Spleen (tissue), 11 donors: ENCODE measurements at regions not wholly inside any gene's neighbourhood (a gene's known extent, or its start where the extent isn't known, plus 50 kb on each side); places are given as distances from the start of the nearest gene placed in this dataset.

ENCODE experiments used
- DNase-seq: peaks from one replicate; pipeline ENCODE4 v3.0.0-alpha.2; 2020
- H3K27ac ChIP-seq, 8 donors: fragments of 200-600 bp; sonication (generic) in 7 of 8; 1 replicate in 4 of 8; 2 replicates in 4 of 8; pipeline versions ENCODE4 v1.5.0 to v1.8.0; 2016 to 2021; ENCODE audit warnings: inconsistent platforms in 4 of 8, mild to moderate bottlenecking in 4 of 8, moderate library complexity in 1 of 8
- H3K27me3 ChIP-seq, 7 donors: fragments of 200-600 bp; sonication (generic) in 6 of 7; replicated peaks in 1 of 7; 1 replicate in 4 of 7; 2 replicates in 3 of 7; pipeline versions ENCODE4 v1.5.0 to v1.8.0; 2016 to 2021; ENCODE audit warnings: inconsistent platforms in 3 of 7, mild to moderate bottlenecking in 1 of 7
- H3K36me3 ChIP-seq, 6 donors: fragments of 200-600 bp; sonication (generic) in 5 of 6; 1 replicate in 4 of 6; 2 replicates in 2 of 6; pipeline versions ENCODE4 v1.5.0 to v1.8.0; 2016 to 2021; ENCODE audit warnings: inconsistent platforms in 2 of 6
- H3K4me1 ChIP-seq, 6 donors: fragments of 200-600 bp; sonication (generic) in 5 of 6; 1 replicate in 3 of 6; 2 replicates in 3 of 6; pipeline versions ENCODE4 v1.5.0 to v1.8.0; 2016 to 2021; ENCODE audit warnings: inconsistent platforms in 3 of 6
- H3K4me3 ChIP-seq, 8 donors: fragments of 200-600 bp; sonication (generic) in 7 of 8; 1 replicate in 4 of 8; 2 replicates in 4 of 8; pipeline versions ENCODE4 v1.5.0 to v1.8.0; 2016 to 2021; ENCODE audit warnings: inconsistent platforms in 4 of 8, mild to moderate bottlenecking in 4 of 8, moderate library complexity in 2 of 8
- H3K9me3 ChIP-seq, 8 donors: fragments of 200-600 bp; sonication (generic) in 7 of 8; 1 replicate in 4 of 8; 2 replicates in 4 of 8; pipeline versions ENCODE4 v1.5.0 to v1.8.0; 2016 to 2021; ENCODE audit warnings: inconsistent platforms in 4 of 8
- POLR2A ChIP-seq, 3 donors: fragments of 450-650 bp; IDR thresholded peaks; one replicate each; pipeline ENCODE4 v1.5.1; 2017; ENCODE audit warnings: antibody characterized with exemption in 3 of 3, mild to moderate bottlenecking in 1 of 3
- POLR2AphosphoS5 ChIP-seq, 3 donors: sonication (generic); formaldehyde crosslinking; IDR thresholded peaks; one replicate each; pipeline ENCODE4 v1.5.1; 2017; ENCODE audit warnings: antibody characterized with exemption in 3 of 3
- WGBS, 5 donors: extraction: QIAGEN DNeasy Blood & Tissue Kit in 3 of 5; methylation state at CpG; one replicate each; pipeline versions ENCODE4 v1.1.5 to v1.1.7; 2013 to 2018; 5-methylcytosine and 5-hydroxymethylcytosine counted together
- intact Hi-C: fragments of 100-400 bp; cut with DNase I; formaldehyde crosslinking; loops from one replicate; pipeline ENCODE4 v1.15.0; 2023; ENCODE audit warnings: low total_unique reads
- TF ChIP-seq, protein P1 (sequence below), 11 experiments: fragments of 200-600 bp in 7 of 11; fragments of 450-650 bp in 4 of 11; sonication (generic) in 4 of 11; IDR thresholded peaks in 8 of 11; conservative IDR thresholded peaks in 3 of 11; 1 replicate in 7 of 11; 2 replicates in 4 of 11; pipeline versions ENCODE4 v1.4.0 to v1.8.0; 2016 to 2021; ENCODE audit warnings: antibody characterized with exemption in 11 of 11, inconsistent platforms in 4 of 11, mild to moderate bottlenecking in 1 of 11
- donor health status: healthy with polysubstance abuse.
- donor health status: DM: no; HTN: no; CAD: no; lungs with moderate emphysema.
- donor health status: DM: no; HTN: no; CAD: no.
- donor health status: Bipolar disorder and iron deficiency.
- donor health status: healthy.
- donor health status: DM: no; HTN: no; CAD: no.
- donor health status: DM: yes; HTN: yes; CAD: no.

DNA sequence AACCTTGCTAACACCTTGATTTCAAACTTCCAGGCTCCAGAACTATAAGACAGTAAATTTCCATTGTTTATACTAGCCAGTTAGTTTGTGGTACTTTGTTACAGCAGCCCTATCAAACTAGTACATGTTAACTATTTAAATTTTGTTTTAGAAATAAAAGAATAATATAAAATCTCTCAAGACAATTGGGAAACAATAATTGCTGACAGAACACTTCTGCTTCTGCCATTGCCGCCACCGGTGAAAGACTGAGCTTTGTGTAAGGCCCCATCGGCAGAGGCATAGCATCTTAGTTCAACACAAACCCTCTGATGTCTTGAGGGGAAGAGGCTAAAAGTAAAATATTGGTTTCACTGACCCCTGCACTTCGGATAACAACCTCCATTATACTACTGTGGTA, 1607.1 kb upstream of the SEL1L start:
- H3K27ac ChIP-seq, result no peak overlapping the region
- H3K27me3 ChIP-seq, result no peaks in the 10 kb centered on the region
- TF ChIP-seq, protein P1, sequence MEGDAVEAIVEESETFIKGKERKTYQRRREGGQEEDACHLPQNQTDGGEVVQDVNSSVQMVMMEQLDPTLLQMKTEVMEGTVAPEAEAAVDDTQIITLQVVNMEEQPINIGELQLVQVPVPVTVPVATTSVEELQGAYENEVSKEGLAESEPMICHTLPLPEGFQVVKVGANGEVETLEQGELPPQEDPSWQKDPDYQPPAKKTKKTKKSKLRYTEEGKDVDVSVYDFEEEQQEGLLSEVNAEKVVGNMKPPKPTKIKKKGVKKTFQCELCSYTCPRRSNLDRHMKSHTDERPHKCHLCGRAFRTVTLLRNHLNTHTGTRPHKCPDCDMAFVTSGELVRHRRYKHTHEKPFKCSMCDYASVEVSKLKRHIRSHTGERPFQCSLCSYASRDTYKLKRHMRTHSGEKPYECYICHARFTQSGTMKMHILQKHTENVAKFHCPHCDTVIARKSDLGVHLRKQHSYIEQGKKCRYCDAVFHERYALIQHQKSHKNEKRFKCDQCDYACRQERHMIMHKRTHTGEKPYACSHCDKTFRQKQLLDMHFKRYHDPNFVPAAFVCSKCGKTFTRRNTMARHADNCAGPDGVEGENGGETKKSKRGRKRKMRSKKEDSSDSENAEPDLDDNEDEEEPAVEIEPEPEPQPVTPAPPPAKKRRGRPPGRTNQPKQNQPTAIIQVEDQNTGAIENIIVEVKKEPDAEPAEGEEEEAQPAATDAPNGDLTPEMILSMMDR (IDR thresholded peaks at IDR 0.05 in 8 of 11, conservative IDR thresholded peaks at IDR 0.05 in 3 of 11), result no peak
- no peak for TF ChIP-seq POLR2A (IDR thresholded peaks at IDR 0.05)
- no peak for TF ChIP-seq POLR2AphosphoS5 (IDR thresholded peaks at IDR 0.05)
- peaks cover 0 to 9% (median 0%) of the 10 kb centered on the region in 8 donors for H3K9me3 ChIP-seq
- H3K36me3 ChIP-seq, result no peaks in the 10 kb centered on the region
- H3K4me1 ChIP-seq, result no peaks in the 10 kb centered on the region
- WGBS, 5 donors, result 76 to 86% (median 79%) methylated on average over 4 of the region's 4 CpGs
- no peak for DNase-seq
- intact Hi-C loops, result no loop called here
- no peak overlapping the region for H3K4me3 ChIP-seq

DNA sequence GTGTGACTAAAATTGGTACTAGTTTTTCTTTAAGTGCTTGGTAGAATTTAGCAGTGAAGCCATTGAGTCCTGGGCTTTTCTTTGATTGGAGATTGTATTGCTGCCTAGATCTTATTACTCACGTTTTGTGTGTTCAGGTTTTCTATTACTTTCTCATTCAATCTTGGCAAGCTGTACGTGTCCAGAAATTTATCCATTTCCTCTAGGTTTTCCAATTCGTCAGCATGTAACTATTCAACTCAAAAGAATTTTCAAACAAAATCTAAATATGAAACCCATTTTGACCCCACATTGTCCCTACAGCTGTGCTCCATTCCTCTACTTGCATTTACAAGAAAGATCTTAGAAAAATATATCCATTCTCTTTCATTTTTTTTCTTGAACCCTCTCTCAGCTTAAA, 1613.4 kb upstream of the SEL1L start:
- no peaks in the 10 kb centered on the region for H3K36me3 ChIP-seq
- intact Hi-C loops, result no loop called here
- peaks cover 0 to 21% (median 0%) of the 10 kb centered on the region in 8 donors for H3K9me3 ChIP-seq
- no peaks in the 10 kb centered on the region for H3K27me3 ChIP-seq
- H3K27ac ChIP-seq, result no peak overlapping the region
- H3K4me3 ChIP-seq, result no peak overlapping the region
- no peaks in the 10 kb centered on the region for H3K4me1 ChIP-seq
- 67 to 79% (median 70%) methylated on average over 3 of the region's 3 CpGs for WGBS, 5 donors
- no peak for TF ChIP-seq POLR2AphosphoS5 (IDR thresholded peaks at IDR 0.05)
- TF ChIP-seq POLR2A (IDR thresholded peaks at IDR 0.05), result no peak
- TF ChIP-seq, protein P1 (IDR thresholded peaks at IDR 0.05 in 8 of 11, conservative IDR thresholded peaks at IDR 0.05 in 3 of 11), result no peak
- DNase-seq, result no peak

DNA sequence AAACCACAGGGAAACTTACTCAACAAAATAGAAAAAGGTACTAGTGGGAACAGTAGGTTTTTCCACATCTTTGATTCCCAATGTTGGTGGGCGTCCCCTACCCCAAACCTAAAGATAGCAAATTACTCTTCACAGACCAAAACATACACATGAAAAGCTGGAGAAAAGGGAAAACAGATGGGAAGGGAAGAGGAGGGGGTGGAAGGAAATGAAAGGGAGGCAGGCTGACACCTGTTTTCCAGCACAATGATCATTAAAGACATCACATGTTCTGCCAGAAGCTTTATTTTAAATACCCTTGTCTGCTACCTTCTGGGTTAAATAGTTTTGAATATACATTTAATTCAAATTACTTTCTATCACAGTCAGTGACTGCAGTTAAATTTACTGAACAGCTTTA, 1617.9 kb upstream of the SEL1L start:
- Histone ChIP-seq H3K4me3 (no peak overlapping the region), H3K27me3 (no peaks in the 10 kb centered on the region), H3K36me3 (no peaks in the 10 kb centered on the region), H3K4me1 (no peaks in the 10 kb centered on the region), H3K27ac (no peak overlapping the region), H3K9me3 (peaks cover 0 to 21% (median 0%) of the 10 kb centered on the region in 8 donors)
- intact Hi-C loops, result no loop called here
- TF ChIP-seq POLR2AphosphoS5 (IDR thresholded peaks at IDR 0.05) (no peak), POLR2A (IDR thresholded peaks at IDR 0.05) (no peak)
- TF ChIP-seq, protein P1 (IDR thresholded peaks at IDR 0.05 in 8 of 11, conservative IDR thresholded peaks at IDR 0.05 in 3 of 11), result no peak
- whole genome bisulfite sequencing, 5 donors, result 71 to 88% (median 79%) methylated on average over 1 of the region's 1 CpG
- DNase-seq, result no peak

DNA sequence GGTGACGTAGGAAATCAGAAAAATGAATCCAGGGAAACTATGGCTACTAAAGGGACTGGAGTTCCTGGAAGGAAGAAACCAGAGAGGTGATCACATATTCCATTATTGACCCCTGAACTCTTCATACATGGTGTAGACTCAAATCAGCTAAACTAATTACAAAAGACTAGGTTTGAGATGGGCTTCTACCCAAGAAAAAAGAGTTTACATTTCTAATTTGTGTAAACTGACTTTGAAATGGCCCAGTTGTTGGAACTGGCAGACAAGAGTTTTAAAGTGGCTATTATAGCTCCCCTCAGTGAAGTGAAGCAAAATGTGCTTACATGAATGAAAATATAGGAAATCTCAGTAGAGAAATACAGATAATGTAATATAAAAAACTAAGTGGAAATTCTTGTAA, 1619.4 kb upstream of the SEL1L start:
- 46 to 73% (median 55%) methylated on average over 1 of the region's 1 CpG for WGBS, 5 donors
- DNase-seq, result no peak
- Histone ChIP-seq H3K36me3 (no peaks in the 10 kb centered on the region), H3K9me3 (peaks cover 0 to 21% (median 0%) of the 10 kb centered on the region in 8 donors), H3K27ac (no peak overlapping the region), H3K4me1 (no peaks in the 10 kb centered on the region), H3K4me3 (no peak overlapping the region), H3K27me3 (no peaks in the 10 kb centered on the region)
- intact Hi-C loops, result no loop called here
- TF ChIP-seq, protein P1 (IDR thresholded peaks at IDR 0.05 in 8 of 11, conservative IDR thresholded peaks at IDR 0.05 in 3 of 11), result no peak
- TF ChIP-seq POLR2AphosphoS5 (IDR thresholded peaks at IDR 0.05) (no peak), POLR2A (IDR thresholded peaks at IDR 0.05) (no peak)
